CD4-positive, alpha-beta T cell (primary cell): ENCODE measurements at regions not wholly inside any gene's neighbourhood (a gene's known extent, or its start where the extent isn't known, plus 50 kb on each side); places are given as distances from the start of the nearest gene placed in this dataset.

Experiments used
- ATAC-seq: fragments of 200-7000 bp; cut with Tn5 transposase; one replicate; pipeline ENCODE4 v1.10.0; 2022; ENCODE audit warnings: mild to moderate bottlenecking; ENCODE audit not compliant: poor library complexity
- CTCF ChIA-PET: fragments of 350-600 bp; sonication (Branson Sonifier 250); formaldehyde crosslinking; loops from one replicate; lab custom pipeline; 2021; ENCODE audit warnings: antibody characterized with exemption, inconsistent platforms; lab: Charles Lee
- POLR2A ChIA-PET: fragments of 350-600 bp; sonication (Branson Sonifier 250); formaldehyde crosslinking; loops from one replicate; lab custom pipeline; 2021; ENCODE audit warnings: antibody characterized with exemption, inconsistent platforms; lab: Charles Lee
- DNase-seq, 14 experiments: peaks; one replicate each; pipeline ENCODE4 v3.0.0-alpha.2; 2013 to 2020; ENCODE audit warnings: mixed read lengths in 2 of 14
- H3K27ac ChIP-seq, 2 donors: one replicate each; pipeline versions ENCODE4 v1.5.1 to v1.7.0; 2013; ENCODE audit warnings: low read length in 2 of 2, low read depth in 1 of 2, mild to moderate bottlenecking in 1 of 2
- H3K27me3 ChIP-seq, 2 experiments: 1 replicate in 1 of 2; 2 replicates in 1 of 2; pipeline versions ENCODE4 v1.6.1 to v1.7.0; 2013; ENCODE audit warnings: low read length in 2 of 2, control low read depth in 1 of 2, mild to moderate bottlenecking in 1 of 2, moderate library complexity in 1 of 2; ENCODE audit not compliant: insufficient read depth in 2 of 2, control insufficient read depth in 1 of 2
- H3K36me3 ChIP-seq: one replicate; pipeline ENCODE4 v1.6.1; 2013; ENCODE audit warnings: low read length, control low read depth; ENCODE audit not compliant: insufficient read depth
- H3K4me1 ChIP-seq: one replicate; pipeline ENCODE4 v1.6.1; 2013; ENCODE audit warnings: low read length, control low read depth; ENCODE audit not compliant: insufficient read depth
- H3K4me3 ChIP-seq: one replicate; pipeline ENCODE4 v1.5.1; 2013; ENCODE audit warnings: mild to moderate bottlenecking, low read length, moderate library complexity
- H3K9me3 ChIP-seq, 2 experiments: 1 replicate in 1 of 2; 2 replicates in 1 of 2; pipeline versions ENCODE4 v1.6.1 to v1.7.0; 2013; ENCODE audit warnings: low read length in 2 of 2, mild to moderate bottlenecking in 2 of 2, control low read depth in 1 of 2, moderate library complexity in 1 of 2; ENCODE audit not compliant: control insufficient read depth in 1 of 2, insufficient read depth in 1 of 2
- H3K27ac Mint-ChIP-seq: one replicate; pipeline ENCODE4 v1.8.0; 2020; ENCODE audit warnings: mixed read lengths
- H3K27me3 Mint-ChIP-seq: one replicate; pipeline ENCODE4 v1.8.0; 2021; ENCODE audit warnings: mixed read lengths
- H3K36me3 Mint-ChIP-seq: one replicate; pipeline ENCODE4 v1.8.0; 2021; ENCODE audit warnings: low read depth, mixed read lengths
- H3K4me1 Mint-ChIP-seq: one replicate; pipeline ENCODE4 v1.8.0; 2021; ENCODE audit warnings: low read depth, mixed read lengths
- H3K4me3 Mint-ChIP-seq: one replicate; pipeline ENCODE4 v1.8.0; 2020; ENCODE audit warnings: mild to moderate bottlenecking, mixed read lengths
- H3K9me3 Mint-ChIP-seq: one replicate; pipeline ENCODE4 v1.8.0; 2020; ENCODE audit warnings: mixed read lengths
- intact Hi-C, 2 experiments: fragments of 100-400 bp; cut with DNase I in 1 of 2; cut with micrococcal nuclease in 1 of 2; formaldehyde crosslinking; loops; one replicate each; pipeline versions ENCODE4 v1.15.1 to v1.9.0; 2023 to 2025; cut with DNase I, micrococcal nuclease
- TF ChIP-seq, protein P1 (sequence below): fragments of 200-600 bp; IDR thresholded peaks from one replicate; pipeline ENCODE4 v1.8.0; 2022; ENCODE audit warnings: antibody characterized with exemption, mild to moderate bottlenecking

DNA sequence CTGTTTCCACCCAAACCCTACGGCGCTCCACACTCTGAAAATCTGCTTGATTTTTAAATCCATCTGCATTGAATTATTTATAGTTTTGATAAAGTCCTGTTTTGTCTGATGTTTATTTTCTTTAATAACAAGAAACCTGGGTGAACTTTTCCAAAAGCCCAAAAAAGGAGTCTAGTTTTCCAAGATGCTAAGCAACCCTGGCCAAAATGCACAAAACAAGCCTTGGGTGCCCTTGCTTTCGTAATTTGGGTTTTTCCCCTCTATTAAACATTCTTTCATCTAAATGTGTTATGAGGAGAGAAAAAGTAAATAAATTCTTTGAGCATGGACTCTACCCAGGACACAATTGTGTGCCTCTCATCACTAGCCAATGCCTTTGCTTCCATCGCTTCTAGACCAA is 468.9 kb downstream of the MCTP2 start:
- Histone ChIP-seq H3K36me3 (no peaks in the 10 kb centered on the region), H3K27me3 (peaks cover 0 to 5% of the 10 kb centered on the region in 2 experiments), H3K9me3 (no peaks in the 10 kb centered on the region), H3K4me3 (no peak overlapping the region), H3K27ac (no peak overlapping the region), H3K4me1 (no peaks in the 10 kb centered on the region)
- TF ChIP-seq, protein P1, sequence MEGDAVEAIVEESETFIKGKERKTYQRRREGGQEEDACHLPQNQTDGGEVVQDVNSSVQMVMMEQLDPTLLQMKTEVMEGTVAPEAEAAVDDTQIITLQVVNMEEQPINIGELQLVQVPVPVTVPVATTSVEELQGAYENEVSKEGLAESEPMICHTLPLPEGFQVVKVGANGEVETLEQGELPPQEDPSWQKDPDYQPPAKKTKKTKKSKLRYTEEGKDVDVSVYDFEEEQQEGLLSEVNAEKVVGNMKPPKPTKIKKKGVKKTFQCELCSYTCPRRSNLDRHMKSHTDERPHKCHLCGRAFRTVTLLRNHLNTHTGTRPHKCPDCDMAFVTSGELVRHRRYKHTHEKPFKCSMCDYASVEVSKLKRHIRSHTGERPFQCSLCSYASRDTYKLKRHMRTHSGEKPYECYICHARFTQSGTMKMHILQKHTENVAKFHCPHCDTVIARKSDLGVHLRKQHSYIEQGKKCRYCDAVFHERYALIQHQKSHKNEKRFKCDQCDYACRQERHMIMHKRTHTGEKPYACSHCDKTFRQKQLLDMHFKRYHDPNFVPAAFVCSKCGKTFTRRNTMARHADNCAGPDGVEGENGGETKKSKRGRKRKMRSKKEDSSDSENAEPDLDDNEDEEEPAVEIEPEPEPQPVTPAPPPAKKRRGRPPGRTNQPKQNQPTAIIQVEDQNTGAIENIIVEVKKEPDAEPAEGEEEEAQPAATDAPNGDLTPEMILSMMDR, result no peak
- no peak for ATAC-seq
- intact Hi-C loops, result no loop called here
- Mint-ChIP-seq H3K4me1 (no peaks in the 10 kb centered on the region), H3K36me3 (no peaks in the 10 kb centered on the region), H3K27me3 (no peaks in the 10 kb centered on the region), H3K9me3 (peaks cover 5% of the 10 kb centered on the region), H3K27ac (no peak overlapping the region), H3K4me3 (no peak overlapping the region)
- DNase-seq, result no peak
- POLR2A ChIA-PET, result no interaction called here
- CTCF ChIA-PET, result no interaction called here

DNA sequence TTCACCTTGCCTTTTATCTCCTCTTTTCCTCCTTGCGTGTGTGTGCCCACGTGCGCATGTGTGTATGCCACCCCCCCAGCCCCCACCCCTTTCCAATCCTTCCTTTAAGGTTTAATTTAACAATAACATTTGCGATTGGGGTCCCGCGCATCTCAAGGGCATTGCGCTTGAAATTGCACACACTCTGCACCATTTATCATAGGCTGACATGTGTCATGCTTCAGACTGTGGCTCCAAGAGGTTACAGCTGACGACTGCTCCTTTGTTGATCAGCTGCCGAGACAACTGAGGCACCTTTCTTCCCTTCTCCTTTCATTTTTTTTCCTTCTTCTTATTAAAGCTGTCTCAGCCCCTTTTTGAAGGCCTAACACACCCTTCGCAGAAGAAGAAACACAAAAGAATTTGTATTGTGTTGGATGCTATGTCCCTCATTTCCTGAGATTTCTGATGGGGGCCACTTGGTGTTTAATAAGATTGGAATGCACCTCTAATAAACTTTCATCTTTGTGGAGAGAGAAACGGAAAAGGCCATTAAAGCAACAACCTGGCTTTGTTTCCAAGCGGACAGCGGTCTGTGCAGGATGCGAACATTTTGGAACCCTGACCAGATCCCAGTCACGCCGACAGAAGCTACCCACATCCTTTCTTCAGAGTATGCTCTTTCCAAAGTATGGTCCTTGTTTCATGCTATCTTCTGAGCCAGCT is 470.1 kb downstream of the MCTP2 start:
- Histone ChIP-seq H3K27ac (no peak overlapping the region), H3K4me1 (no peaks in the 10 kb centered on the region), H3K27me3 (peaks cover 0 to 5% of the 10 kb centered on the region in 2 experiments), H3K9me3 (peaks cover 0 to 4% of the 10 kb centered on the region in 2 experiments), H3K4me3 (no peak overlapping the region), H3K36me3 (no peaks in the 10 kb centered on the region)
- CTCF ChIA-PET, result no interaction called here
- H3K4me3 Mint-ChIP-seq, result no peak overlapping the region
- no peak for DNase-seq
- no peaks in the 10 kb centered on the region for H3K27me3 Mint-ChIP-seq
- intact Hi-C loops, result no loop called here
- H3K27ac Mint-ChIP-seq, result no peak overlapping the region
- no peaks in the 10 kb centered on the region for H3K36me3 Mint-ChIP-seq
- POLR2A ChIA-PET, result no interaction called here
- peaks cover 5% of the 10 kb centered on the region for H3K9me3 Mint-ChIP-seq
- ATAC-seq, result no peak
- H3K4me1 Mint-ChIP-seq, result no peaks in the 10 kb centered on the region
- TF ChIP-seq, protein P1, result no peak

DNA sequence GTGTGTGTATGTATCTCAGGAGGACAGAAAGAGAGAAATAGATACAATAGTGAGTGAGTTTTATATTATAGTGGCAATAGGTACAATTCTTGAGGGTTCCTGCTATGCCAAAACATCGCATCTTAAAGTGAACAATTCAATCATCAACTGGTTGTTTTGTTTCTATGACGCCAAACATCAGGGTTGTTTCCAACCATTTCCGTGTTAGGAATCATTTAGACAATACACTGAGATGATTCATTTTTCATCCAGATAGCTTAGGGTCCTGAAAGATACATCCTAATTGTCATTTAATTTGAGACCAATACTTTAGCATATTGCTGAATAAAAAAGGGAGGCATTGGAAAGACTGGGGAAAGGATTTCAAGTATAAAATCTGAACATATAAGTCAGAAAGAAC is 472.2 kb downstream of the MCTP2 start:
- CTCF ChIA-PET, result no interaction called here
- Mint-ChIP-seq H3K4me3 (no peak overlapping the region), H3K4me1 (no peaks in the 10 kb centered on the region), H3K27me3 (peaks cover 5% of the 10 kb centered on the region), H3K9me3 (peaks cover 5% of the 10 kb centered on the region), H3K27ac (no peak overlapping the region), H3K36me3 (no peaks in the 10 kb centered on the region)
- H3K4me3 ChIP-seq, result no peak overlapping the region
- H3K9me3 ChIP-seq, result peaks cover 0 to 5% of the 10 kb centered on the region in 2 experiments
- H3K27ac ChIP-seq, result no peak overlapping the region
- TF ChIP-seq, protein P1, result no peak
- no peaks in the 10 kb centered on the region for H3K4me1 ChIP-seq
- H3K36me3 ChIP-seq, result no peaks in the 10 kb centered on the region
- ATAC-seq (no peak), DNase-seq (no peak)
- intact Hi-C loops, result no loop called here
- H3K27me3 ChIP-seq, result peaks cover 0 to 5% of the 10 kb centered on the region in 2 experiments
- POLR2A ChIA-PET, result no interaction called here
